ENCODE measurements at regions not wholly inside any gene's neighbourhood (a gene's known extent, or its start where the extent isn't known, plus 50 kb on each side); places are given as distances from the start of the nearest gene placed in this dataset.
"Not testable (repeated sequence)": the region's sequence is repeated elsewhere in the genome, so short reads cannot be mapped to it uniquely, and the experiment has no call there.

GRCh38 chr6:15108383-15108715, 137.5 kb upstream of the JARID2 start:
- no peak for DNase-seq

- DNase-seq = no peak
Observed at GRCh38 chr6:15109338-15110090, 136.4 kb upstream of the JARID2 start.

- DNase-seq = no peak
Observed at GRCh38 chr6:15110726-15111354, 135.0 kb upstream of the JARID2 start.

- not testable (repeated sequence) for DNase-seq
Observed at GRCh38 chr6:15111576-15111975, 134.3 kb upstream of the JARID2 start.

GRCh38 chr6:15113587-15113986, 132.3 kb upstream of the JARID2 start:
- no peak for DNase-seq

GRCh38 chr6:15114061-15114460, 131.8 kb upstream of the JARID2 start:
- no peak for DNase-seq

- DNase-seq = no peak
Observed at GRCh38 chr6:15116889-15117288, 129.0 kb upstream of the JARID2 start.

- no peak for DNase-seq
Observed at GRCh38 chr6:15121443-15121842, 124.4 kb upstream of the JARID2 start.

GRCh38 chr6:15121977-15122550, 123.8 kb upstream of the JARID2 start:
- DNase-seq = no peak

- DNase-seq = no peak
Observed at GRCh38 chr6:15129887-15130286, 116.0 kb upstream of the JARID2 start.

GRCh38 chr6:15131234-15131633, 114.6 kb upstream of the JARID2 start:
- DNase-seq = no peak

GRCh38 chr6:15131651-15132061, 114.2 kb upstream of the JARID2 start:
- no peak for DNase-seq

- no peak for DNase-seq
Observed at GRCh38 chr6:15132167-15132566, 113.7 kb upstream of the JARID2 start.

GRCh38 chr6:15132854-15133670, 112.8 kb upstream of the JARID2 start:
- no peak for DNase-seq

- no peak for DNase-seq
Observed at GRCh38 chr6:15137086-15137485, 108.8 kb upstream of the JARID2 start.

- DNase-seq = no peak
Observed at GRCh38 chr6:15143086-15143485, 102.8 kb upstream of the JARID2 start.

GRCh38 chr6:15143540-15143939, 102.3 kb upstream of the JARID2 start:
- no peak for DNase-seq

GRCh38 chr6:15145821-15146220, 100.0 kb upstream of the JARID2 start:
- DNase-seq = no peak

- DNase-seq = no peak
Observed at GRCh38 chr6:15147827-15148226, 98.0 kb upstream of the JARID2 start.

GRCh38 chr6:15148356-15148946, 97.4 kb upstream of the JARID2 start:
- no peak for DNase-seq

GRCh38 chr6:15150207-15150606, 95.7 kb upstream of the JARID2 start:
- DNase-seq = no peak

GRCh38 chr6:15152700-15153099, 93.2 kb upstream of the JARID2 start:
- no peak for DNase-seq

GRCh38 chr6:15153191-15153590, 92.7 kb upstream of the JARID2 start:
- DNase-seq = no peak

Measured in occipital lobe (tissue), 1 donor.